HG03571 (cell line): ENCODE measurements at regions not wholly inside any gene's neighbourhood (a gene's known extent, or its start where the extent isn't known, plus 50 kb on each side); places are given as distances from the start of the nearest gene placed in this dataset.
"Not testable (repeated sequence)": the region's sequence is repeated elsewhere in the genome, so short reads cannot be mapped to it uniquely, and the experiment has no call there.

ENCODE experiments used
- ATAC-seq: cut with Tn5 transposase; IDR thresholded peaks from one replicate; pipeline ENCODE4 v1.9.1; 2021; ENCODE audit not compliant: unreplicated experiment

- ATAC-seq: no peak
Observed at GRCh38 chr5:45893309-45893708, 197.1 kb upstream of the HCN1 start.

- ATAC-seq: not testable (repeated sequence)
Observed at GRCh38 chr5:45890441-45891080, 194.4 kb upstream of the HCN1 start.

- ATAC-seq: no peak
Observed at GRCh38 chr5:45862763-45863162, 166.6 kb upstream of the HCN1 start.

GRCh38 chr5:45847877-45848276 is 151.7 kb upstream of the HCN1 start:
- ATAC-seq: no peak

GRCh38 chr5:45826055-45826454 is 129.9 kb upstream of the HCN1 start:
- ATAC-seq: no peak

- no peak for ATAC-seq
Observed at GRCh38 chr5:45800331-45800730, 104.2 kb upstream of the HCN1 start.

GRCh38 chr5:45799388-45799787 is 103.2 kb upstream of the HCN1 start:
- ATAC-seq: peak; percentile 48

- ATAC-seq: no peak
Observed at GRCh38 chr5:45796959-45797553, 100.9 kb upstream of the HCN1 start.

GRCh38 chr5:45795458-45795857 is 99.3 kb upstream of the HCN1 start:
- no peak for ATAC-seq

- peak; percentile 92 for ATAC-seq
Observed at GRCh38 chr5:45793638-45794532, 97.7 kb upstream of the HCN1 start.

- ATAC-seq: no peak
Observed at GRCh38 chr5:45779874-45780671, 83.9 kb upstream of the HCN1 start.

GRCh38 chr5:45774528-45774927 is 78.3 kb upstream of the HCN1 start:
- ATAC-seq: no peak

- ATAC-seq: no peak
Observed at GRCh38 chr5:45772402-45772801, 76.2 kb upstream of the HCN1 start.

- ATAC-seq: no peak
Observed at GRCh38 chr5:45765561-45765960, 69.4 kb upstream of the HCN1 start.

GRCh38 chr5:45750574-45750973 is 54.4 kb upstream of the HCN1 start:
- ATAC-seq: no peak

GRCh38 chr5:45748511-45748910 is 52.3 kb upstream of the HCN1 start:
- ATAC-seq: not testable (repeated sequence)
